Kidney epithelial cell (primary cell): ENCODE measurements at regions not wholly inside any gene's neighbourhood (a gene's known extent, or its start where the extent isn't known, plus 50 kb on each side); places are given as distances from the start of the nearest gene placed in this dataset.

ENCODE experiments used
- DNase-seq: peaks from one replicate; pipeline ENCODE4 v3.0.0-alpha.2; 2010; ENCODE audit warnings: low read depth
- H3K27me3 ChIP-seq: 2 replicates; pipeline ENCODE4 v1.6.0; 2011; ENCODE audit warnings: low read length; ENCODE audit not compliant: control insufficient read depth, insufficient read depth
- H3K36me3 ChIP-seq: 2 replicates; pipeline ENCODE4 v1.5.1; 2011; ENCODE audit warnings: low read length; ENCODE audit not compliant: control insufficient read depth, insufficient read depth
- H3K4me3 ChIP-seq: 2 replicates; pipeline ENCODE4 v1.5.1; 2011; ENCODE audit warnings: low read depth, mild to moderate bottlenecking, control low read depth, low read length
- CTCF ChIP-seq: IDR thresholded peaks from 2 replicates; pipeline ENCODE4 v1.5.1; 2011; ENCODE audit warnings: mild to moderate bottlenecking, moderate library complexity, low read length, control low read depth, inconsistent platforms; ENCODE audit not compliant: insufficient read depth, poor library complexity, severe bottlenecking

- DNase-seq = no peak
- Histone ChIP-seq H3K36me3 (no peaks in the 10 kb centered on the region), H3K4me3 (no peak overlapping the region), H3K27me3 (no peaks in the 10 kb centered on the region)
- TF ChIP-seq CTCF = no peak
Measured at GRCh38 chr3:3745693-3746092, 53.5 kb upstream of the LRRN1 start.

- no peak for DNase-seq
- TF ChIP-seq CTCF = no peak
- H3K27me3 ChIP-seq = no peaks in the 10 kb centered on the region
- no peaks in the 10 kb centered on the region for H3K36me3 ChIP-seq
- no peak overlapping the region for H3K4me3 ChIP-seq
Measured at GRCh38 chr3:3744826-3745225, 54.4 kb upstream of the LRRN1 start.

GRCh38 chr3:3743754-3744153 lies 55.5 kb upstream of the LRRN1 start:
- H3K27me3 ChIP-seq = no peaks in the 10 kb centered on the region
- no peak for TF ChIP-seq CTCF
- H3K4me3 ChIP-seq = no peak overlapping the region
- DNase-seq = no peak
- H3K36me3 ChIP-seq = no peaks in the 10 kb centered on the region

- TF ChIP-seq CTCF = no peak
- DNase-seq = no peak
Measured at GRCh38 chr3:3740061-3740460, 59.2 kb upstream of the LRRN1 start.

GRCh38 chr3:3739330-3740060 lies 59.7 kb upstream of the LRRN1 start:
- H3K4me3 ChIP-seq = no peak overlapping the region
- TF ChIP-seq CTCF = no peak
- H3K27me3 ChIP-seq = no peaks in the 10 kb centered on the region
- H3K36me3 ChIP-seq = no peaks in the 10 kb centered on the region
- no peak for DNase-seq

More at GRCh38 chr3:3740061-3740460, 59.2 kb upstream of the LRRN1 start:
- Histone ChIP-seq H3K27me3 (no peaks in the 10 kb centered on the region), H3K4me3 (no peak overlapping the region), H3K36me3 (no peaks in the 10 kb centered on the region)

GRCh38 chr3:3737531-3737930 lies 61.7 kb upstream of the LRRN1 start:
- no peak for TF ChIP-seq CTCF
- Histone ChIP-seq H3K36me3 (no peaks in the 10 kb centered on the region), H3K4me3 (no peak overlapping the region), H3K27me3 (no peaks in the 10 kb centered on the region)
- no peak for DNase-seq
